ENCODE measurements at regions not wholly inside any gene's neighbourhood (a gene's known extent, or its start where the extent isn't known, plus 50 kb on each side); places are given as distances from the start of the nearest gene placed in this dataset.

- Histone ChIP-seq H3K18ac (ENCODE audit: low read depth, low read length) (no peak overlapping the region), H3K9ac (ENCODE audit: low read depth, low read length) (no peak overlapping the region), H3K36me3 (ENCODE audit: control insufficient read depth, insufficient read depth, low read length) (no peaks in the 10 kb centered on the region), H3K56ac (ENCODE audit: extremely low read depth, insufficient read depth, low read length) (no peak overlapping the region), H3K9me3 (ENCODE audit: control insufficient read depth, insufficient read depth, low read length) (no peaks in the 10 kb centered on the region), H4K5ac (ENCODE audit: low read depth, low read length) (no peak overlapping the region), H4K8ac (ENCODE audit: low read depth in 2 of 2, low read length in 2 of 2) (no peak overlapping the region), H2AFZ (replicated peaks; ENCODE audit: low read length, poor library complexity) (no peak overlapping the region), H2AK5ac (ENCODE audit: low read depth, low read length) (no peak overlapping the region), H3K4me2 (ENCODE audit: low read depth, low read length) (no peak overlapping the region), H3K9me1 (ENCODE audit: insufficient read depth, low read length) (peaks cover 3% of the 10 kb centered on the region; the same call in 1 of the 2 replicates), H3K4me1 (ENCODE audit: control insufficient read depth, insufficient read depth, low read length) (0 out of 2 replicates have a peak, but pooled peaks cover 2% of the 10 kb centered on the region), H4K20me1 (ENCODE audit: insufficient read depth, low read length) (no peaks in the 10 kb centered on the region), H3K23ac (ENCODE audit: low read depth, low read length) (no peak overlapping the region), H3K27ac (ENCODE audit: insufficient read depth, low read length) (no peak overlapping the region), H2BK5ac (ENCODE audit: low read depth, low read length, poor library complexity, severe bottlenecking) (no peak overlapping the region), H3K4ac (ENCODE audit: low read depth, low read length) (no peak overlapping the region), H4K91ac (ENCODE audit: insufficient read depth, low read depth, low read length) (no peak overlapping the region), H3K4me3 (ENCODE audit: insufficient read depth, low read depth, low read length) (no peak overlapping the region), H3K14ac (replicated peaks; ENCODE audit: low read depth, low read length) (no peak overlapping the region), H2BK15ac (ENCODE audit: low read depth, low read length) (no peak overlapping the region), H2BK20ac (ENCODE audit: low read depth, low read length) (no peak overlapping the region), H2AK9ac (replicated peaks; ENCODE audit: low read depth, low read length, poor library complexity) (no peak overlapping the region), H3K27me3 (ENCODE audit: control insufficient read depth, insufficient read depth, low read length) (peaks cover 4% of the 10 kb centered on the region), H3K79me1 (ENCODE audit: low read depth in 1 of 2, low read length in 2 of 2) (no peaks in the 10 kb centered on the region), H2BK120ac (ENCODE audit: low read depth, low read length) (no peak overlapping the region)
- WGBS, 2 experiments (ENCODE audit: extremely low coverage in 2 of 2, insufficient read length in 1 of 2) = no CpG with 5 or more reads among the region's 4 CpGs
- intact Hi-C loops (cut with micrococcal nuclease) (no loop called here), dilution Hi-C loops (cut with HindIII; ENCODE audit: low sequenced_read_pairs, unreplicated experiment) (no loop called here), in situ Hi-C loops (cut with MboI; ENCODE audit: low sequenced_read_pairs) (no loop called here)
- ATAC-seq (ENCODE audit: low read depth) (peak; percentile 37; the same call in 1 of the 2 replicates), DNase-seq (no peak)
- BruUV-seq (replicated peaks) = no TSS peak
- TF ChIP-seq NFE2L2 (IDR thresholded peaks at IDR 0.05; ENCODE audit: low read depth, low read length) = no peak
- no peak for TF ChIP-seq MXI1 (IDR thresholded peaks at IDR 0.05; ENCODE audit: borderline replicate concordance, low read depth, low read length)
- TF ChIP-seq CTCF (conservative IDR thresholded peaks at IDR 0.05; ENCODE audit: low read depth, low read length) = no peak
- TF ChIP-seq USF2 (IDR thresholded peaks at IDR 0.05; ENCODE audit: low read depth, low read length) = no peak
- TF ChIP-seq POLR2A (IDR thresholded peaks at IDR 0.05; ENCODE audit: low read depth, low read length) = no peak
- no peak for TF ChIP-seq MAFK (IDR thresholded peaks at IDR 0.05; ENCODE audit: low read depth, low read length)
- TF ChIP-seq RCOR1 (IDR thresholded peaks at IDR 0.05; ENCODE audit: insufficient replicate concordance, low read length) = no peak
- TF ChIP-seq CHD1 (IDR thresholded peaks at IDR 0.05; ENCODE audit: low read depth, low read length) = no peak
- TF ChIP-seq SMC3 (IDR thresholded peaks at IDR 0.05; ENCODE audit: low read depth, low read length) = no peak
- no peak for TF ChIP-seq FOS (IDR thresholded peaks at IDR 0.05; ENCODE audit: low read depth, low read length)
- TF ChIP-seq RFX5 (IDR thresholded peaks at IDR 0.05; ENCODE audit: low read depth, low read length) = no peak
- no peak for TF ChIP-seq MAZ (IDR thresholded peaks at IDR 0.05; ENCODE audit: borderline replicate concordance, low read depth, low read length)
- no peak for TF ChIP-seq ELK1 (IDR thresholded peaks at IDR 0.05; ENCODE audit: borderline replicate concordance, low read depth, low read length)
- TF ChIP-seq CEBPB (IDR thresholded peaks at IDR 0.05; ENCODE audit: low read depth, low read length) = no peak
- no peak for TF ChIP-seq BHLHE40 (IDR thresholded peaks at IDR 0.05; ENCODE audit: low read depth, low read length)
- TF ChIP-seq RAD21 (IDR thresholded peaks at IDR 0.05; ENCODE audit: low read length) = no peak
- CTCF ChIA-PET = no interaction called here
- POLR2A ChIA-PET (ENCODE audit: unreplicated experiment) = no interaction called here
These were observed 80.6 kb upstream of the SALL1 start for GRCh38 chr16:51231702-51232101.

All from IMR-90 (cell line).